ENCODE measurements at regions not wholly inside any gene's neighbourhood (a gene's known extent, or its start where the extent isn't known, plus 50 kb on each side); places are given as distances from the start of the nearest gene placed in this dataset.

DNA sequence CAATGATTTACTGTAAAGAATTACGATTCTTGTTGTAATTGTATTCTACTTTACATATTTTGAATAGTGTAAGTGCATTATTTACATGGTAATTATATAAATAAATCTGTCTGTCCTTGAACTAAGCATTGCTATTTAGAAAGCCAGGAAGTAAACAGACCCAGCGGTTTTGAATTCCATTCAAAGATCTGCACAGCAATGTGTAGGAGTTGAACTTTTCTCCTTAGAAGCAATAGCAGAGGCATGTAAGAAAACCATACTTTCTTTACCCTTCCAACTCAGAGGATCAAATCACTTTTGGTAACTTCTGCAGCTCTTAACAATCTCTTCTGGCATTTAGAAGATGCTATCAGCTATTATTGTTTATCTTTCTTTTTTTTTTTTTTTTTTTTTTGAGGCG lies 109.2 kb upstream of the VRK2 start:
- TF ChIP-seq EZH2phosphoT487 (IDR thresholded peaks at IDR 0.05; ENCODE audit: low read length) (no peak), EZH2 (optimal IDR thresholded peaks at IDR 0.05; ENCODE audit: low read depth, low read length) (no peak)
- TF ChIP-seq, protein P1, sequence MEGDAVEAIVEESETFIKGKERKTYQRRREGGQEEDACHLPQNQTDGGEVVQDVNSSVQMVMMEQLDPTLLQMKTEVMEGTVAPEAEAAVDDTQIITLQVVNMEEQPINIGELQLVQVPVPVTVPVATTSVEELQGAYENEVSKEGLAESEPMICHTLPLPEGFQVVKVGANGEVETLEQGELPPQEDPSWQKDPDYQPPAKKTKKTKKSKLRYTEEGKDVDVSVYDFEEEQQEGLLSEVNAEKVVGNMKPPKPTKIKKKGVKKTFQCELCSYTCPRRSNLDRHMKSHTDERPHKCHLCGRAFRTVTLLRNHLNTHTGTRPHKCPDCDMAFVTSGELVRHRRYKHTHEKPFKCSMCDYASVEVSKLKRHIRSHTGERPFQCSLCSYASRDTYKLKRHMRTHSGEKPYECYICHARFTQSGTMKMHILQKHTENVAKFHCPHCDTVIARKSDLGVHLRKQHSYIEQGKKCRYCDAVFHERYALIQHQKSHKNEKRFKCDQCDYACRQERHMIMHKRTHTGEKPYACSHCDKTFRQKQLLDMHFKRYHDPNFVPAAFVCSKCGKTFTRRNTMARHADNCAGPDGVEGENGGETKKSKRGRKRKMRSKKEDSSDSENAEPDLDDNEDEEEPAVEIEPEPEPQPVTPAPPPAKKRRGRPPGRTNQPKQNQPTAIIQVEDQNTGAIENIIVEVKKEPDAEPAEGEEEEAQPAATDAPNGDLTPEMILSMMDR (IDR thresholded peaks at IDR 0.05; ENCODE audit: low read length): no peak
